ENCODE measurements at regions not wholly inside any gene's neighbourhood (a gene's known extent, or its start where the extent isn't known, plus 50 kb on each side); places are given as distances from the start of the nearest gene placed in this dataset.

- Histone ChIP-seq H2AFZ (ENCODE audit: low read length) (no peak overlapping the region), H3K27ac (ENCODE audit: insufficient read length, low read depth, low read length) (no peak overlapping the region), H4K91ac (ENCODE audit: insufficient read length, low read depth, low read length) (no peak overlapping the region), H2BK20ac (ENCODE audit: low read depth, low read length, poor library complexity, severe bottlenecking) (no peak overlapping the region), H3K9me3 (ENCODE audit: control insufficient read depth, low read depth, low read length) (peaks cover 97% of the 10 kb centered on the region), H2BK15ac (ENCODE audit: low read depth, low read length) (no peak overlapping the region), H3K18ac (ENCODE audit: insufficient read length, low read depth, low read length) (no peak overlapping the region), H2AK5ac (ENCODE audit: insufficient read length, low read length) (no peak overlapping the region), H3K27me3 (ENCODE audit: insufficient read depth, low read length) (no peaks in the 10 kb centered on the region), H3K23me2 (ENCODE audit: insufficient read length, low read depth, low read length, poor library complexity, severe bottlenecking) (no peaks in the 10 kb centered on the region), H4K8ac (replicated peaks; ENCODE audit: insufficient read length, low read depth, low read length) (no peak overlapping the region), H3T11ph (ENCODE audit: low read length) (no peak overlapping the region), H2BK120ac (ENCODE audit: low read depth, low read length, poor library complexity, severe bottlenecking) (no peak overlapping the region), H3K56ac (ENCODE audit: insufficient read length, low read depth, low read length) (no peak overlapping the region), H3K14ac (ENCODE audit: insufficient read depth, low read length) (no peak overlapping the region), H3K9ac (ENCODE audit: extremely low read depth, insufficient read length, low read length) (no peak overlapping the region), H3K4me1 (ENCODE audit: insufficient read depth, low read length) (no peaks in the 10 kb centered on the region), H3K4ac (ENCODE audit: low read depth, low read length) (no peak overlapping the region), H2BK12ac (ENCODE audit: insufficient read length, low read depth, low read length) (no peak overlapping the region), H3K79me1 (ENCODE audit: insufficient read depth, low read depth, low read length, poor library complexity, severe bottlenecking) (no peaks in the 10 kb centered on the region), H4K20me1 (ENCODE audit: control insufficient read depth, insufficient read depth, insufficient read length) (no peaks in the 10 kb centered on the region), H2BK5ac (ENCODE audit: insufficient read length, low read length) (no peak overlapping the region), H4K5ac (ENCODE audit: insufficient read length, low read depth, low read length) (no peak overlapping the region), H3K4me2 (ENCODE audit: insufficient read depth, insufficient read length, low read length) (no peak overlapping the region), H3K23ac (ENCODE audit: insufficient read length, low read depth, low read length) (no peak overlapping the region), H3K79me2 (ENCODE audit: insufficient read depth, low read length) (no peaks in the 10 kb centered on the region)
- WGBS (ENCODE audit: extremely low coverage, insufficient read length, low lambda C conversion rate), result no CpG with 5 or more reads among the region's 6 CpGs
- DNase-seq, result no peak
- no peak overlapping the region for H3K4me3 Mint-ChIP-seq
- H3K4me1 Mint-ChIP-seq, result no peaks in the 10 kb centered on the region
- H3K27me3 Mint-ChIP-seq (ENCODE audit: low read depth), result peaks cover 2% of the 10 kb centered on the region; the same call in 1 of the 2 replicates
- no peak overlapping the region for H3K27ac Mint-ChIP-seq
- peaks cover 97% of the 10 kb centered on the region in 2 experiments for H3K9me3 Mint-ChIP-seq
- TF ChIP-seq CTCF (conservative IDR thresholded peaks at IDR 0.05), result no peak
- peaks cover 6 to 33% (median 9%) of the 10 kb centered on the region in 3 experiments; a peak in 6 of 7 replicates for H3K36me3 Mint-ChIP-seq (ENCODE audit: insufficient read depth in 1 of 3, low read depth in 3 of 3)
These were observed 2335.5 kb downstream of the TP53TG3F start for GRCh38 chr16:35794896-35795295.

Measured in H9 (cell line).